HCT116 (cell line): ENCODE measurements at regions not wholly inside any gene's neighbourhood (a gene's known extent, or its start where the extent isn't known, plus 50 kb on each side); places are given as distances from the start of the nearest gene placed in this dataset.

Experiments
- EZH2 ChIP-seq: fragments of 200-600 bp; sonication (generic); IDR thresholded peaks from 2 replicates; pipeline ENCODE4 v1.6.1; 2017; ENCODE audit warnings: antibody characterized with exemption, mixed run types
- RAD21 ChIP-seq: IDR thresholded peaks from 2 replicates; pipeline ENCODE4 v1.6.1; 2012; ENCODE audit warnings: low read depth, mild to moderate bottlenecking
- TF ChIP-seq, protein P1 (sequence below), 3 experiments: fragments of 200-600 bp in 1 of 3; sonication (generic) in 1 of 3; IDR thresholded peaks in 2 of 3; conservative IDR thresholded peaks in 1 of 3; 2 replicates each; pipeline ENCODE4 v1.5.1; 2012 to 2017; ENCODE audit warnings: low read depth in 2 of 3, low read length in 2 of 3, antibody characterized with exemption in 1 of 3, borderline replicate concordance in 1 of 3, control low read depth in 1 of 3, mild to moderate bottlenecking in 1 of 3, mixed read lengths in 1 of 3, mixed run types in 1 of 3, moderate library complexity in 1 of 3; ENCODE audit not compliant: insufficient read depth in 1 of 3

DNA sequence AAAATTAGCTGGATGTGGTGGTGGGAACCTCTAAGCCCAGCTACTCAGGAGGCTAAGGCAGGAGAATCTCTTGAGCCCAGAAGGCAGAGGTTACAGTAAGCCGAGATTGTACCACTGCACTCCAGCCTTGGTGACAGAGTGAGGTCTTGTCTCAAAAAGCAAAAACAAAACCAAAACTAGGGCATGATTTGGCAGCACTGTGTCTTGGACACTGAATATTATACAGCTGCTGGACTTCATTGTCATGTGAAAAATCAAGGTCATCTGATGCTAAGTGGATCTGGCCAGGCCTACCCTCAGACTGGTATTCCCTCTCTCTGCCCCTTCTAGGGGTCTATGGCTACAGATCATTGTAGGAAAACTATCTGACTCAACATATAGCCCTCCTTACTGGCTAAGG, 55.2 kb upstream of the MRPS6 start:
- TF ChIP-seq, protein P1, sequence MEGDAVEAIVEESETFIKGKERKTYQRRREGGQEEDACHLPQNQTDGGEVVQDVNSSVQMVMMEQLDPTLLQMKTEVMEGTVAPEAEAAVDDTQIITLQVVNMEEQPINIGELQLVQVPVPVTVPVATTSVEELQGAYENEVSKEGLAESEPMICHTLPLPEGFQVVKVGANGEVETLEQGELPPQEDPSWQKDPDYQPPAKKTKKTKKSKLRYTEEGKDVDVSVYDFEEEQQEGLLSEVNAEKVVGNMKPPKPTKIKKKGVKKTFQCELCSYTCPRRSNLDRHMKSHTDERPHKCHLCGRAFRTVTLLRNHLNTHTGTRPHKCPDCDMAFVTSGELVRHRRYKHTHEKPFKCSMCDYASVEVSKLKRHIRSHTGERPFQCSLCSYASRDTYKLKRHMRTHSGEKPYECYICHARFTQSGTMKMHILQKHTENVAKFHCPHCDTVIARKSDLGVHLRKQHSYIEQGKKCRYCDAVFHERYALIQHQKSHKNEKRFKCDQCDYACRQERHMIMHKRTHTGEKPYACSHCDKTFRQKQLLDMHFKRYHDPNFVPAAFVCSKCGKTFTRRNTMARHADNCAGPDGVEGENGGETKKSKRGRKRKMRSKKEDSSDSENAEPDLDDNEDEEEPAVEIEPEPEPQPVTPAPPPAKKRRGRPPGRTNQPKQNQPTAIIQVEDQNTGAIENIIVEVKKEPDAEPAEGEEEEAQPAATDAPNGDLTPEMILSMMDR (IDR thresholded peaks at IDR 0.05 in 2 of 3, conservative IDR thresholded peaks at IDR 0.05 in 1 of 3; ENCODE audit: borderline replicate concordance in 1 of 3, insufficient read depth in 1 of 3, low read depth in 2 of 3, low read length in 2 of 3) = no peak
- TF ChIP-seq RAD21 = no peak
- no peak for TF ChIP-seq EZH2
